Vagina (tissue), 2 donors: ENCODE measurements at regions not wholly inside any gene's neighbourhood (a gene's known extent, or its start where the extent isn't known, plus 50 kb on each side); places are given as distances from the start of the nearest gene placed in this dataset.

ENCODE experiments used
- DNase-seq, 2 donors: peaks; one replicate each; pipeline ENCODE4 v3.0.0-alpha.2; 2017; ENCODE audit errors: extremely low spot score in 2 of 2
- H3K27ac ChIP-seq: fragments of 200-600 bp; sonication (generic); one replicate; pipeline ENCODE4 v1.5.1; 2019
- H3K27me3 ChIP-seq: fragments of 200-600 bp; sonication (generic); one replicate; pipeline ENCODE4 v1.5.1; 2019
- H3K36me3 ChIP-seq, 2 donors: fragments of 200-600 bp; sonication (generic); one replicate each; pipeline ENCODE4 v1.5.1; 2017 to 2019
- H3K4me1 ChIP-seq: fragments of 200-600 bp; sonication (generic); one replicate; pipeline ENCODE4 v1.5.1; 2019
- H3K4me3 ChIP-seq, 2 donors: fragments of 200-600 bp; sonication (generic); 1 replicate in 1 of 2; 2 replicates in 1 of 2; pipeline ENCODE4 v1.5.1; 2016 to 2019
- H3K9me3 ChIP-seq: fragments of 200-600 bp; sonication (generic); one replicate; pipeline ENCODE4 v1.5.1; 2019
- POLR2A ChIP-seq, 2 donors: fragments of 450-650 bp; IDR thresholded peaks; one replicate each; pipeline ENCODE4 v1.6.1; 2017; ENCODE audit warnings: antibody characterized with exemption in 2 of 2, mild to moderate bottlenecking in 2 of 2, moderate library complexity in 2 of 2
- POLR2AphosphoS5 ChIP-seq, 2 donors: sonication (generic); formaldehyde crosslinking; IDR thresholded peaks; one replicate each; pipeline ENCODE4 v1.9.0; 2017; ENCODE audit warnings: antibody characterized with exemption in 2 of 2, mild to moderate bottlenecking in 2 of 2, low read depth in 1 of 2; ENCODE audit not compliant: insufficient read depth in 1 of 2
- intact Hi-C: fragments of 100-400 bp; cut with DNase I; formaldehyde crosslinking; loops from one replicate; pipeline ENCODE4 v1.15.1; 2023
- TF ChIP-seq, protein P1 (sequence below), 3 experiments: fragments of 450-650 bp in 2 of 3; fragments of 200-600 bp in 1 of 3; sonication (generic) in 1 of 3; IDR thresholded peaks; one replicate each; pipeline ENCODE4 v1.5.1; 2017 to 2019; ENCODE audit warnings: antibody characterized with exemption in 3 of 3, mild to moderate bottlenecking in 2 of 3, moderate library complexity in 2 of 3

DNA sequence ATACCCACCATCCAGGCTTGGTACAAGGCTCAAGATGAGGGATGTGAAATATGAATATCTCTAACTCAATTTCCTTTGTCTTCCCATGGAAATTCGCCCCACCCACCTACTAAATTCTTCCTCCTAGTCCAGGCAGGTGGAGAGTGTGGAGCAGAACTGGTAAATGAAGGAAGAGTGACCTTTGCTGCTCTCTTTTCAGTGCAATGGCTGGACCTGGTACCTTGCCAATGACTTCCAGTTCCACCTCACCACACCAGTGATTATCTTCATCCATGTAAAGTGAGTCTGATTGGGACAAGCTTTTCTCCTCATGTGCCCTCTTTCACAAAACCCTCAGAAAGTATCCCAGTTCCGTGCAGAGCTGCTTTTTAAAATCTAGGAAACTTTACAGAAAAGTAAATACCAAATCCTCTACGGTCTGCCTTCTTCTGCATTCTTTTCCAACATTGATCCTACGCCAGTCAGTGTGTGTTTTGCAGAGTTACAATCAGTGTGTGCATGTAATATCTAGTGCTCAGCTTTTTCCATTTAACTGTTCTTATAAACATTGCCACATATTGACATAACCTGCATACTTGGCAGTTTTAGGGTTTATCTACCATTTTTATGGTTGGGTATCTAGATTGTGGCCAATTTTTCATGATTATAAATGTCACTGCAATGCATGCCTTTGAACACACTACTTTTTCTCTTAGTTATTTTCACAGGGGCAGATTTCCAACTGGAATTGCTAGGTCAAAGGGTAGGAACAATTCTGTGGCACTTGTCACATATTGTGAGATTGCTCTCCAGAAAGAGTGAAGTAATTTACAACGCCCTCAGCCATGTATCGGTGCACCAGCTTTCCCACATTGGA lies 86.5 kb upstream of the SEC11C start:
- no peaks in the 10 kb centered on the region for H3K27me3 ChIP-seq
- intact Hi-C loops: no loop called here
- no peaks in the 10 kb centered on the region for H3K9me3 ChIP-seq
- no peak overlapping the region for H3K4me3 ChIP-seq
- no peak for DNase-seq
- TF ChIP-seq POLR2AphosphoS5 (IDR thresholded peaks at IDR 0.05; ENCODE audit: insufficient read depth in 1 of 2, low read depth in 1 of 2) (no peak), POLR2A (IDR thresholded peaks at IDR 0.05) (no peak)
- TF ChIP-seq, protein P1, sequence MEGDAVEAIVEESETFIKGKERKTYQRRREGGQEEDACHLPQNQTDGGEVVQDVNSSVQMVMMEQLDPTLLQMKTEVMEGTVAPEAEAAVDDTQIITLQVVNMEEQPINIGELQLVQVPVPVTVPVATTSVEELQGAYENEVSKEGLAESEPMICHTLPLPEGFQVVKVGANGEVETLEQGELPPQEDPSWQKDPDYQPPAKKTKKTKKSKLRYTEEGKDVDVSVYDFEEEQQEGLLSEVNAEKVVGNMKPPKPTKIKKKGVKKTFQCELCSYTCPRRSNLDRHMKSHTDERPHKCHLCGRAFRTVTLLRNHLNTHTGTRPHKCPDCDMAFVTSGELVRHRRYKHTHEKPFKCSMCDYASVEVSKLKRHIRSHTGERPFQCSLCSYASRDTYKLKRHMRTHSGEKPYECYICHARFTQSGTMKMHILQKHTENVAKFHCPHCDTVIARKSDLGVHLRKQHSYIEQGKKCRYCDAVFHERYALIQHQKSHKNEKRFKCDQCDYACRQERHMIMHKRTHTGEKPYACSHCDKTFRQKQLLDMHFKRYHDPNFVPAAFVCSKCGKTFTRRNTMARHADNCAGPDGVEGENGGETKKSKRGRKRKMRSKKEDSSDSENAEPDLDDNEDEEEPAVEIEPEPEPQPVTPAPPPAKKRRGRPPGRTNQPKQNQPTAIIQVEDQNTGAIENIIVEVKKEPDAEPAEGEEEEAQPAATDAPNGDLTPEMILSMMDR (IDR thresholded peaks at IDR 0.05): no peak
- no peaks in the 10 kb centered on the region for H3K36me3 ChIP-seq
- H3K4me1 ChIP-seq: peaks cover 17% of the 10 kb centered on the region
- no peak overlapping the region for H3K27ac ChIP-seq

DNA sequence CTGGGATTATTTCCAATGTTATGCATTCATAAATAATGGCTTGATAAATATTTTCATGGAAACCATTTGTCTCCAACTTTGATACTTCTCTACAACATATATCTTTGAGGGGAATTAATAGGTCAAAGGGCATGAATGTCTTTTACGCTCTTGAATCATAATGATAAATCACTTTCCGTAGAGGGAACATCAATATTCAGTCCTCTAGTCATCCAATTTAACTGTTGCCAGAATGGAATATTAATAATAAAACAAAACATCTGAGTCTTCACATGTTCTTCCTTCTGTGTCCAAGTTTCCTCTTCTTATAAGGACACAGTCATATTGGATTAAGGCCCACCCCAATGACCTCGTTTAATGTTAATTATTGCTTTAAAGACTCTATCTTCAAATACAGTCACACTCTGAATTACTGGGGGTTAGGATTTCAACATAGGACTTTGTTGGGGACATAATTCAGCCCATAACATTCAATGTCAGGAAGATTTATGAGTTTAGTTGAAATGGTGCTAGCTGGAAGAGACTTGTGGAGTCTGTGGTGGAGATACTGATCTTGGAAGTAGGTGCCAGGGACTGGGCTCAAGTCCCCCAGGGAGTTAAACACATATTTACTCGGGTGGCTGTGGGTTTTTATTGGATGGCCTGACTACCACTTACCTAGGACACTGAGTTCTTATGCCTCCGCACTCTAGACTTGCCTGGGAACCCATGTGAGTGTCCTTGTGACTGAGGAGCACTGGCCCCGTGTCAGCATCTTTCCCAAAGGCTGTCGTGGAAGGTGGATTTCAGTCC lies 85.0 kb upstream of the SEC11C start:
- intact Hi-C loops: loop anchor here (5.0 kb wide), 1 partner anchor 272 kb away; no protein-coding TSS in a partner anchor
- H3K27me3 ChIP-seq: no peaks in the 10 kb centered on the region
- H3K4me1 ChIP-seq: peaks cover 17% of the 10 kb centered on the region
- peak overlapping the region; percentile 9 for H3K27ac ChIP-seq
- TF ChIP-seq POLR2AphosphoS5 (IDR thresholded peaks at IDR 0.05; ENCODE audit: insufficient read depth in 1 of 2, low read depth in 1 of 2) (peak; percentile 26 to 30), POLR2A (IDR thresholded peaks at IDR 0.05) (no peak)
- TF ChIP-seq, protein P1 (IDR thresholded peaks at IDR 0.05): no peak
- no peaks in the 10 kb centered on the region for H3K9me3 ChIP-seq
- DNase-seq: no peak
- H3K4me3 ChIP-seq: no peak overlapping the region
- H3K36me3 ChIP-seq: no peaks in the 10 kb centered on the region

- peaks cover 17% of the 10 kb centered on the region for H3K4me1 ChIP-seq
- DNase-seq: no peak
- intact Hi-C loops: loop anchor here (5.0 kb wide), 1 partner anchor 273 kb away; no protein-coding TSS in a partner anchor
- no peaks in the 10 kb centered on the region for H3K27me3 ChIP-seq
- TF ChIP-seq POLR2AphosphoS5 (IDR thresholded peaks at IDR 0.05; ENCODE audit: insufficient read depth in 1 of 2, low read depth in 1 of 2) (no peak), POLR2A (IDR thresholded peaks at IDR 0.05) (no peak)
- TF ChIP-seq, protein P1 (IDR thresholded peaks at IDR 0.05): no peak
- no peak overlapping the region for H3K27ac ChIP-seq
- H3K36me3 ChIP-seq: no peaks in the 10 kb centered on the region
- H3K4me3 ChIP-seq: no peak overlapping the region
- no peaks in the 10 kb centered on the region for H3K9me3 ChIP-seq
Observed at GRCh38 chr18:59055345-59056032, 84.2 kb upstream of the SEC11C start.

DNA sequence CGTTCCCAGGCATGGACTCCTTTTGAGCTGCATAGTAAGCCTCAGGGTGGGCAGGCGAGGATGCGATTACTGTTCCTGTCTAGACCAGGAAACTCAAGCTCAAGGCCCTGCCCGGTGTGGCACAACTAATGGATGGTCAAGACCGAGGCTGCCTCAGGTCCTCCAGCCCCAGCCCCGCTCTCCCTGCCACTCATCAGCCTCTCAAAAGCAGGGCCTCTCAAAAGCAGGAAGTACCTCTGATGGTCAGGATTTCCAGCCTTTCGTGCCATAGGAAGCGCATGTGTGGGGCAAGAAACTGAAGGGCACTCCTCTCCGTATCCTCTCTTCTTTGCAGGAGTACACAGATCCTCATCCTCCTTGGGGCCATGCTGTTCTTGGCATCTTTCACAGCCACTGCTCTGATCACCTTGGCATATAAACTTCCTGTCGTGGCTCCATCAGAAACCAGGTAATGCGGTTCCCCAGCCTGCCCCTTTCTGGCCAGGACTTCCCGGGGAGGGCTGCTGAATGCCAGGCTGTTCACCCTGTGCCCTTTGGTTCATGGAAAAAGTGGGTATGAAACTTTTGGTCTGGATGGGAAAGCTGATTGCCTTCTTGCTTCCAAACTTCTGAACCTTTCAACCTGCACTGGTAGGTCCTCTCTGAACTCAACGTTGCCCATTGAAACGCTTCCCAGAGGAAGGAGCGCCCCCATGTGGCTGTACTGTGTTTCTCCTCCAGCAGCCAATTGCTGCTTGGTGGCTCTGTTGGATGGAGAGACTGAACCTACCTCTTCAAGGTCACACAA lies 82.8 kb upstream of the SEC11C start:
- DNase-seq: no peak
- Histone ChIP-seq H3K4me3 (no peak overlapping the region), H3K9me3 (no peaks in the 10 kb centered on the region), H3K27me3 (no peaks in the 10 kb centered on the region), H3K27ac (no peak overlapping the region), H3K36me3 (no peaks in the 10 kb centered on the region), H3K4me1 (peaks cover 17% of the 10 kb centered on the region)
- TF ChIP-seq POLR2A (IDR thresholded peaks at IDR 0.05): no peak
- TF ChIP-seq, protein P1 (IDR thresholded peaks at IDR 0.05): peak; percentile 35 to 80 (median 80)
- intact Hi-C loops: loop anchor here (5.0 kb wide), 1 partner anchor 275 kb away; no protein-coding TSS in a partner anchor
